Naive thymus-derived CD4-positive, alpha-beta T cell (primary cell): ENCODE measurements at regions not wholly inside any gene's neighbourhood (a gene's known extent, or its start where the extent isn't known, plus 50 kb on each side); places are given as distances from the start of the nearest gene placed in this dataset.

Experiments used
- ATAC-seq: fragments of 150-1000 bp; cut with Tn5 transposase; 2 replicates; pipeline ENCODE4 v1.10.0; 2021; ENCODE audit warnings: mild to moderate bottlenecking, moderate library complexity
- CTCF ChIA-PET: fragments of 350-600 bp; sonication (Branson Sonifier 250); formaldehyde crosslinking; loops from one replicate; lab custom pipeline; 2021; ENCODE audit warnings: antibody characterized with exemption; lab: Charles Lee
- POLR2A ChIA-PET: fragments of 350-600 bp; sonication (Branson Sonifier 250); formaldehyde crosslinking; loops from one replicate; lab custom pipeline; 2021; ENCODE audit warnings: antibody characterized with exemption, inconsistent platforms; lab: Charles Lee
- DNase-seq, 9 donors: peaks; one replicate each; pipeline versions ENCODE4 v3.0.0 to v3.0.0-alpha.2; 2020 to 2022; ENCODE audit warnings: mixed read lengths in 1 of 9
- H3K27ac ChIP-seq: one replicate; pipeline ENCODE4 v1.7.0; 2013; ENCODE audit warnings: mild to moderate bottlenecking, low read depth, low read length, moderate library complexity
- H3K27me3 ChIP-seq, 2 donors: one replicate each; pipeline ENCODE4 v1.7.0; 2013; ENCODE audit warnings: low read length in 2 of 2, mild to moderate bottlenecking in 2 of 2, moderate library complexity in 2 of 2; ENCODE audit not compliant: control insufficient read depth in 2 of 2, insufficient read depth in 2 of 2
- H3K36me3 ChIP-seq, 3 experiments: 1 replicate in 2 of 3; 2 replicates in 1 of 3; pipeline ENCODE4 v1.7.0; 2013; ENCODE audit warnings: low read length in 3 of 3, mild to moderate bottlenecking in 3 of 3, moderate library complexity in 1 of 3; ENCODE audit not compliant: insufficient read depth in 3 of 3, control insufficient read depth in 2 of 3
- H3K4me1 ChIP-seq, 2 donors: one replicate each; pipeline ENCODE4 v1.7.0; 2013; ENCODE audit warnings: low read length in 2 of 2, mild to moderate bottlenecking in 2 of 2, moderate library complexity in 1 of 2; ENCODE audit not compliant: control insufficient read depth in 2 of 2, insufficient read depth in 2 of 2
- H3K4me3 ChIP-seq: 2 replicates; pipeline ENCODE4 v1.7.0; 2013; ENCODE audit warnings: mild to moderate bottlenecking, low read length
- H3K9me3 ChIP-seq, 3 experiments: 1 replicate in 2 of 3; 2 replicates in 1 of 3; pipeline ENCODE4 v1.7.0; 2013; ENCODE audit warnings: low read length in 3 of 3; ENCODE audit not compliant: control insufficient read depth in 2 of 3
- H3K27ac Mint-ChIP-seq, 9 donors: one replicate each; pipeline ENCODE4 v1.8.0; 2020 to 2022; ENCODE audit warnings: mixed read lengths in 9 of 9, mild to moderate bottlenecking in 8 of 9, moderate library complexity in 5 of 9, inconsistent platforms in 2 of 9
- H3K27me3 Mint-ChIP-seq, 5 donors: one replicate each; pipeline ENCODE4 v1.8.0; 2021 to 2022; ENCODE audit warnings: mixed read lengths in 5 of 5, mild to moderate bottlenecking in 1 of 5
- H3K36me3 Mint-ChIP-seq, 5 donors: one replicate each; pipeline ENCODE4 v1.8.0; 2020 to 2022; ENCODE audit warnings: mixed read lengths in 5 of 5, mild to moderate bottlenecking in 3 of 5, inconsistent platforms in 1 of 5
- H3K4me1 Mint-ChIP-seq, 7 donors: one replicate each; pipeline ENCODE4 v1.8.0; 2020 to 2022; ENCODE audit warnings: mixed read lengths in 7 of 7, mild to moderate bottlenecking in 3 of 7, inconsistent platforms in 1 of 7
- H3K4me3 Mint-ChIP-seq, 10 donors: one replicate each; pipeline ENCODE4 v1.8.0; 2020 to 2022; ENCODE audit warnings: mild to moderate bottlenecking in 10 of 10, mixed read lengths in 10 of 10, moderate library complexity in 6 of 10, inconsistent platforms in 2 of 10
- H3K9me3 Mint-ChIP-seq, 11 donors: one replicate each; pipeline ENCODE4 v1.8.0; 2020 to 2022; ENCODE audit warnings: mixed read lengths in 11 of 11, mild to moderate bottlenecking in 4 of 11, inconsistent platforms in 1 of 11, moderate library complexity in 1 of 11
- intact Hi-C, 2 donors: fragments of 100-400 bp; cut with micrococcal nuclease; formaldehyde crosslinking; loops; one replicate each; pipeline ENCODE4 v1.15.1; 2023

DNA sequence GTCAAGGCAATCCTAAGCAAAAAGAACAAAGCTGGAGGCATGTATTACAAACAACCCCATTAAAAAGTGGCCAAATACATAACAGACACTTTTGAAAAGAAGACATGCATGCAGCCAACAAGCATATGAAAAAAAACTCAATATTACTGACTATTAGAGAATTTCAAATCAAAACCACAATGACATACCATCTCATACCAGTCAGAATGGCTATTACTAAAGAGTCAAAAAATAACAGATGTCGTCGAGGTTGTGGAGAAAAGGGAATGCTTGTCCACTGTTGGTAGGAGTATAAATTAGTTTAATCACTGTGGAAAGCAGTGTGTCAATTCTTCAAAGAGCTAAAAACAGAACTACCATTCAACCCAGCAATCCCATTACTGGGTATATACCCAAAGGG is 604.6 kb upstream of the GRIA3 start:
- Histone ChIP-seq H3K9me3 (no peaks in the 10 kb centered on the region), H3K4me3 (no peak overlapping the region), H3K4me1 (no peaks in the 10 kb centered on the region), H3K27me3 (no peaks in the 10 kb centered on the region), H3K36me3 (no peaks in the 10 kb centered on the region), H3K27ac (no peak overlapping the region)
- peaks cover 0 to 6% (median 0%) of the 10 kb centered on the region in 11 donors for H3K9me3 Mint-ChIP-seq
- no peaks in the 10 kb centered on the region for H3K4me1 Mint-ChIP-seq
- H3K4me3 Mint-ChIP-seq, result no peak overlapping the region
- no peak for ATAC-seq
- ChIA-PET POLR2A (no interaction called here), CTCF (no interaction called here)
- no peaks in the 10 kb centered on the region for H3K27me3 Mint-ChIP-seq
- H3K27ac Mint-ChIP-seq, result no peak overlapping the region
- intact Hi-C loops, result no loop called here
- DNase-seq, result no peak
- no peaks in the 10 kb centered on the region for H3K36me3 Mint-ChIP-seq

GRCh38 chrX:122582280-122582974 is 601.7 kb upstream of the GRIA3 start:
- H3K9me3 Mint-ChIP-seq, result peaks cover 0 to 6% (median 0%) of the 10 kb centered on the region in 11 donors
- Histone ChIP-seq H3K27ac (no peak overlapping the region), H3K9me3 (no peaks in the 10 kb centered on the region), H3K4me3 (no peak overlapping the region), H3K4me1 (no peaks in the 10 kb centered on the region), H3K27me3 (no peaks in the 10 kb centered on the region), H3K36me3 (no peaks in the 10 kb centered on the region)
- ChIA-PET POLR2A (no interaction called here), CTCF (no interaction called here)
- ATAC-seq (no peak), DNase-seq (no peak)
- no peak overlapping the region for H3K4me3 Mint-ChIP-seq
- intact Hi-C loops, result no loop called here
- no peaks in the 10 kb centered on the region for H3K27me3 Mint-ChIP-seq
- H3K36me3 Mint-ChIP-seq, result no peaks in the 10 kb centered on the region
- no peak overlapping the region for H3K27ac Mint-ChIP-seq
- H3K4me1 Mint-ChIP-seq, result no peaks in the 10 kb centered on the region

- H3K4me1 Mint-ChIP-seq, result no peaks in the 10 kb centered on the region
- no peaks in the 10 kb centered on the region for H3K4me1 ChIP-seq
- H3K4me3 Mint-ChIP-seq, result no peak overlapping the region
- H3K4me3 ChIP-seq, result no peak overlapping the region
- CTCF ChIA-PET, result no interaction called here
- H3K9me3 Mint-ChIP-seq, result peaks cover 0 to 6% (median 0%) of the 10 kb centered on the region in 11 donors
- H3K36me3 ChIP-seq, result no peaks in the 10 kb centered on the region
- intact Hi-C loops, result no loop called here
- no peak overlapping the region for H3K27ac Mint-ChIP-seq
- no peaks in the 10 kb centered on the region for H3K27me3 ChIP-seq
- no peaks in the 10 kb centered on the region for H3K9me3 ChIP-seq
- DNase-seq (no peak), ATAC-seq (no peak)
- H3K27ac ChIP-seq, result no peak overlapping the region
- POLR2A ChIA-PET, result no interaction called here
- H3K36me3 Mint-ChIP-seq, result no peaks in the 10 kb centered on the region
- H3K27me3 Mint-ChIP-seq, result no peaks in the 10 kb centered on the region
Measured at GRCh38 chrX:122582975-122583305, 601.1 kb upstream of the GRIA3 start.

- Mint-ChIP-seq H3K27me3 (no peaks in the 10 kb centered on the region), H3K36me3 (no peaks in the 10 kb centered on the region), H3K4me3 (no peak overlapping the region), H3K4me1 (no peaks in the 10 kb centered on the region), H3K27ac (no peak overlapping the region), H3K9me3 (peaks cover 0 to 6% (median 0%) of the 10 kb centered on the region in 11 donors)
- Histone ChIP-seq H3K27me3 (no peaks in the 10 kb centered on the region), H3K27ac (no peak overlapping the region), H3K36me3 (no peaks in the 10 kb centered on the region), H3K9me3 (no peaks in the 10 kb centered on the region), H3K4me1 (no peaks in the 10 kb centered on the region), H3K4me3 (no peak overlapping the region)
- CTCF ChIA-PET, result no interaction called here
- intact Hi-C loops, result no loop called here
- POLR2A ChIA-PET, result no interaction called here
- DNase-seq (no peak), ATAC-seq (no peak)
Measured at GRCh38 chrX:122583551-122583950, 600.5 kb upstream of the GRIA3 start.

- Mint-ChIP-seq H3K4me1 (no peaks in the 10 kb centered on the region), H3K27me3 (no peaks in the 10 kb centered on the region), H3K27ac (no peak overlapping the region), H3K9me3 (peaks cover 0 to 5% (median 0%) of the 10 kb centered on the region in 11 donors), H3K4me3 (no peak overlapping the region), H3K36me3 (no peaks in the 10 kb centered on the region)
- Histone ChIP-seq H3K36me3 (no peaks in the 10 kb centered on the region), H3K4me1 (no peaks in the 10 kb centered on the region), H3K4me3 (no peak overlapping the region), H3K27ac (no peak overlapping the region), H3K27me3 (no peaks in the 10 kb centered on the region), H3K9me3 (no peaks in the 10 kb centered on the region)
- CTCF ChIA-PET, result no interaction called here
- POLR2A ChIA-PET, result no interaction called here
- ATAC-seq (no peak), DNase-seq (no peak)
- intact Hi-C loops, result no loop called here
Measured at GRCh38 chrX:122584981-122585380, 599.1 kb upstream of the GRIA3 start.

DNA sequence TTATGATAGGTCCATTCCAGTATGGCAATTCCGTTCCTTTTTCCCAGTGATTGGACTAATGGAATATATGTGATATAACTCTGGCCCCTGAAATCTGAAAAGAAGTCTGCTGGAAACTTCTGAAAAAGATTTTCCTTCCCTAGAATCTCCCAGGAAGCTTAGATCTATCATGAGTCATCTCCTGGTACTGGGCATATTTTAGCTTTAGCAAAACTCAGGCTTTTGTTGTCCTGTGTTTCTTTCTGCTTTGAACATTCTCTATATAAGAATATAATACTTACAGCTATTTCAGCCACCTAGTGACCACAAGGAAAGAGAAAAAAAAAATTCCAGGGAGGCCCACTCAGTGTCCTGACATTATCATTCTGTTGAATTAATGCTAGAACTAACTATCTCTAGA is 597.2 kb upstream of the GRIA3 start:
- ChIA-PET POLR2A (no interaction called here), CTCF (no interaction called here)
- Mint-ChIP-seq H3K4me1 (no peaks in the 10 kb centered on the region), H3K27me3 (no peaks in the 10 kb centered on the region), H3K36me3 (no peaks in the 10 kb centered on the region), H3K9me3 (peaks cover 0 to 5% (median 0%) of the 10 kb centered on the region in 11 donors), H3K4me3 (no peak overlapping the region), H3K27ac (no peak overlapping the region)
- Histone ChIP-seq H3K4me1 (no peaks in the 10 kb centered on the region), H3K4me3 (no peak overlapping the region), H3K36me3 (no peaks in the 10 kb centered on the region), H3K27ac (no peak overlapping the region), H3K9me3 (no peaks in the 10 kb centered on the region), H3K27me3 (no peaks in the 10 kb centered on the region)
- no peak for DNase-seq
- intact Hi-C loops, result no loop called here
- no peak for ATAC-seq

DNA sequence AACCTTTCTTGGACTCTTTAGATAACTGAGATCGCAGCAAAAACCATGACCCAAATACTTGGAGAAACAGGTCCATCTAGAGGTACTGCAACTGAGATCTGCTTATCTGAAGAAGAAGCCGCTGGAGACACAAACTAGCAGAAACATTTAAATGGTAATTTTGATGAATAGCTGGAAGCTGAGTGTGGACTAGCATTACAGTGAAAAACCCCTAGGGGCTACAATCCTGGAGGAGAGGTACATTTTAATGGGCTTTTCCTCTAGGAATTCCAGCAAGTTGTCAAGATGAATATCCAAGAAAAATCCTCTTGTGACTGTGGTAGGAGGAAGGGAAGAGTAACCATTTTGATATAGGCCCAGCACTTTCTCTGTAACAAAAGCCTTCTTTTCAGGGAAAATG is 592.5 kb upstream of the GRIA3 start:
- Mint-ChIP-seq H3K27ac (no peak overlapping the region), H3K27me3 (no peaks in the 10 kb centered on the region), H3K4me3 (no peak overlapping the region), H3K4me1 (no peaks in the 10 kb centered on the region), H3K9me3 (peaks cover 0 to 3% (median 0%) of the 10 kb centered on the region in 11 donors), H3K36me3 (no peaks in the 10 kb centered on the region)
- Histone ChIP-seq H3K36me3 (no peaks in the 10 kb centered on the region), H3K9me3 (no peaks in the 10 kb centered on the region), H3K4me1 (no peaks in the 10 kb centered on the region), H3K27ac (no peak overlapping the region), H3K4me3 (no peak overlapping the region), H3K27me3 (no peaks in the 10 kb centered on the region)
- CTCF ChIA-PET, result no interaction called here
- intact Hi-C loops, result no loop called here
- no peak for ATAC-seq
- no peak for DNase-seq
- POLR2A ChIA-PET, result no interaction called here
